ENCODE measurements at regions not wholly inside any gene's neighbourhood (a gene's known extent, or its start where the extent isn't known, plus 50 kb on each side); places are given as distances from the start of the nearest gene placed in this dataset.

DNA sequence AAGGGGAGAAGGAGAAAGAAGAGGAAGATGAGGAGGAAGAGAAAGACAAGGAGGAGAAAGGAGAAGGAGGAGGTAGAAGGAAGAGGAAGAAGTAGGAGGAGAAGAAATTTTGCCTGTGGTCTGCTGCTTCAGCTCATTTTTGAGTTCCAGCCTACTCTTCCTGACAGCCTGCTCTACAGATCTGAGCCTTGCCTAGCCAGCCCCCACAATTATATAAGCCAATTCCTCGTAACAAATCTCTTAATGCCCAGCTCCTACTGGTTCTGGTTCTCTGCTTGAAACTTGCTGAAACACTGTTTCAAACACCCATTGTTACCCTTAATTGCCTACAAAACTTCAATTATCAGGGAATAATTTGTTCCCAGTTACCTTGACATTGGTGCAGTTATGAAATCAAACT, 1014.2 kb upstream of the CELF4 start:
- no peak overlapping the region for H3K27ac ChIP-seq (ENCODE audit: low read depth in 2 of 2, low read length in 2 of 2)
- H3K4me3 ChIP-seq (ENCODE audit: low read length in 2 of 2): no peak overlapping the region
- no peaks in the 10 kb centered on the region for H3K9me3 ChIP-seq (ENCODE audit: control insufficient read depth in 2 of 2, low read length in 2 of 2)
- no peaks in the 10 kb centered on the region for H3K4me1 ChIP-seq (ENCODE audit: control insufficient read depth in 2 of 2, insufficient read depth in 2 of 2, low read length in 2 of 2)
- H3K9ac ChIP-seq (ENCODE audit: low read depth in 1 of 2, low read length in 2 of 2): no peak overlapping the region
- H3K36me3 ChIP-seq (ENCODE audit: control insufficient read depth in 2 of 2, insufficient read depth in 2 of 2, low read length in 2 of 2): no peaks in the 10 kb centered on the region
- no peaks in the 10 kb centered on the region for H3K27me3 ChIP-seq (ENCODE audit: control insufficient read depth in 2 of 2, insufficient read depth in 2 of 2, low read length in 2 of 2)

DNA sequence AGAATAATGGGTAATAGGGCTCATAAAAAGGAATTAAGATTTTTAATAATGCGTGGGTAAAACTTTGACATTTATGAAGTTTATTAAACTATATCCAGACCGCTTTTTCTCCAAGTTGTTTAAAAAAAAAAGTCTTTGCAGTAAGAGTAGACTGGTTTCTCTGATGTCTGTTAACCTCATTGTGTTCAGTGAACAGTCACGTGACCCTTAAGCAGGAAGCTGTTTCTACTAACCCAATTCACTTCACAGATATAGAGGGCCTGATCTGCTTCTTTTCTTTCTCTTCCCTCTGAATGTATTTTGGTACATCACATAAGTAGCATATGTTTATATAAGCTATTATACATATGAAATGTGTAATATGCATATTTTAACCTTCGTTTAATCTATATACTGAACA, 1011.3 kb upstream of the CELF4 start:
- Histone ChIP-seq H3K9me3 (ENCODE audit: control insufficient read depth in 2 of 2, low read length in 2 of 2) (no peaks in the 10 kb centered on the region), H3K27me3 (ENCODE audit: control insufficient read depth in 2 of 2, insufficient read depth in 2 of 2, low read length in 2 of 2) (no peaks in the 10 kb centered on the region), H3K9ac (ENCODE audit: low read depth in 1 of 2, low read length in 2 of 2) (no peak overlapping the region), H3K27ac (ENCODE audit: low read depth in 2 of 2, low read length in 2 of 2) (no peak overlapping the region), H3K36me3 (ENCODE audit: control insufficient read depth in 2 of 2, insufficient read depth in 2 of 2, low read length in 2 of 2) (no peaks in the 10 kb centered on the region), H3K4me3 (ENCODE audit: low read length in 2 of 2) (no peak overlapping the region), H3K4me1 (ENCODE audit: control insufficient read depth in 2 of 2, insufficient read depth in 2 of 2, low read length in 2 of 2) (no peaks in the 10 kb centered on the region)

DNA sequence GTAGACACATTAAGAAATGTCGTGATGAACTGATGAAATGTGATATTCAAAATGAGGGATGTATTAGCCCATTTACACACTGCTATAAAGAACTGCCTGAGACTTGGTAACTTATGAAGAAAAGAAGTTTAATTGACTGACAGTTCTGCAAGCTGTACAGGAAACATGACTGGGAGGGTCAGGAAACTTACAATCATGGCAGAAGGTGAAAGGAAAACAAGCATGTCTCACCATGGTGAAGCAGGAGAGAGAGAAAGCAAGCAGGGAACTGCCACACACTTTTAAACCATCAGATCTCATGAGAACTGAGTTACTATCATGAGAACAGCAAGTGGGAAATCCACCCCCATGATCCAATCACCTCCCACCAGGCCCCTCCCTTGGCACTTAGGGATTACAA, 1010.8 kb upstream of the CELF4 start:
- no peak overlapping the region for H3K4me3 ChIP-seq (ENCODE audit: low read length in 2 of 2)
- no peak overlapping the region for H3K27ac ChIP-seq (ENCODE audit: low read depth in 2 of 2, low read length in 2 of 2)
- H3K9ac ChIP-seq (ENCODE audit: low read depth in 1 of 2, low read length in 2 of 2): no peak overlapping the region
- no peaks in the 10 kb centered on the region for H3K27me3 ChIP-seq (ENCODE audit: control insufficient read depth in 2 of 2, insufficient read depth in 2 of 2, low read length in 2 of 2)
- H3K36me3 ChIP-seq (ENCODE audit: control insufficient read depth in 2 of 2, insufficient read depth in 2 of 2, low read length in 2 of 2): no peaks in the 10 kb centered on the region
- no peaks in the 10 kb centered on the region for H3K4me1 ChIP-seq (ENCODE audit: control insufficient read depth in 2 of 2, insufficient read depth in 2 of 2, low read length in 2 of 2)
- H3K9me3 ChIP-seq (ENCODE audit: control insufficient read depth in 2 of 2, low read length in 2 of 2): no peaks in the 10 kb centered on the region

DNA sequence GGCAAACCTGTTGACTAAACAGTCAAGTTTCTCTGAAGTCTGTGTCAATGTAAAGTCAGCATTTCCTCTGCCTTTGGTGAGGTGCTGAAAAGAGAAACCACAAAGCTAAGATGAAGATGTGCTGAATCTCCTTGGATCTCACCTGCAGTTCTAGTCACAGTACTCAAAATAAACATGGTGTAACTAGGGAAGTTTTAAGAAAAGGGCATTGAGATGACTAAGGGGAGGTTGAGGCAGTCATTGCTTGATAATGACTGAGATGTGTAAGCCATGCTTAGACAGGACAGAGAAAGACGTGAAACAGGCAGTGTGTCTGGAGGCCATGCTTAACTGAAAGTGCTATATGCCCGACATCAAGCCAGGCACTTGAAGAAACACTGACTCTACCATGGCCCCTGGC, 1010.0 kb upstream of the CELF4 start:
- H3K36me3 ChIP-seq (ENCODE audit: control insufficient read depth in 2 of 2, insufficient read depth in 2 of 2, low read length in 2 of 2): no peaks in the 10 kb centered on the region
- H3K4me1 ChIP-seq (ENCODE audit: control insufficient read depth in 2 of 2, insufficient read depth in 2 of 2, low read length in 2 of 2): no peaks in the 10 kb centered on the region
- H3K27ac ChIP-seq (ENCODE audit: low read depth in 2 of 2, low read length in 2 of 2): no peak overlapping the region
- no peak overlapping the region for H3K9ac ChIP-seq (ENCODE audit: low read depth in 1 of 2, low read length in 2 of 2)
- no peaks in the 10 kb centered on the region for H3K9me3 ChIP-seq (ENCODE audit: control insufficient read depth in 2 of 2, low read length in 2 of 2)
- no peak overlapping the region for H3K4me3 ChIP-seq (ENCODE audit: low read length in 2 of 2)
- no peaks in the 10 kb centered on the region for H3K27me3 ChIP-seq (ENCODE audit: control insufficient read depth in 2 of 2, insufficient read depth in 2 of 2, low read length in 2 of 2)

DNA sequence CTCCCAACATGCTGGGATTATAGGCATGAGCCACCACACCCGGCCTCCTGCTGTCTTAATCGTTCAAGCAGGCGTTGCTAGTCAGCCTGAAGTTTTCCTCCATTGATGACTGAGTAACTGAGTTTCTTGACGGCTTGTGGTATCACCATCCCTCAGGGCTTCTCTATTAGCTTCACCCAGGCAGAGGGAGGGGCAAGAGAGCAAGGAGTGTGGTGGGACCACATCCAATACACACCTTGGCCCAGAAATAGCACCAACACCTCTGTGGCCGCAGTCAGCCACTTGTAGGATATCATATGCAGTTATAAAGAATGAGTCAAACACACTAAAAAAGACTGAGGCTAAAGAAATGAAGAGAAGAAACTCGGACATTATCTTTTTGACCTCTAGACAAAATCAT, 1009.4 kb upstream of the CELF4 start:
- H3K36me3 ChIP-seq (ENCODE audit: control insufficient read depth in 2 of 2, insufficient read depth in 2 of 2, low read length in 2 of 2): no peaks in the 10 kb centered on the region
- no peak overlapping the region for H3K4me3 ChIP-seq (ENCODE audit: low read length in 2 of 2)
- no peaks in the 10 kb centered on the region for H3K27me3 ChIP-seq (ENCODE audit: control insufficient read depth in 2 of 2, insufficient read depth in 2 of 2, low read length in 2 of 2)
- H3K27ac ChIP-seq (ENCODE audit: low read depth in 2 of 2, low read length in 2 of 2): no peak overlapping the region
- no peak overlapping the region for H3K9ac ChIP-seq (ENCODE audit: low read depth in 1 of 2, low read length in 2 of 2)
- no peaks in the 10 kb centered on the region for H3K9me3 ChIP-seq (ENCODE audit: control insufficient read depth in 2 of 2, low read length in 2 of 2)
- no peaks in the 10 kb centered on the region for H3K4me1 ChIP-seq (ENCODE audit: control insufficient read depth in 2 of 2, insufficient read depth in 2 of 2, low read length in 2 of 2)

DNA sequence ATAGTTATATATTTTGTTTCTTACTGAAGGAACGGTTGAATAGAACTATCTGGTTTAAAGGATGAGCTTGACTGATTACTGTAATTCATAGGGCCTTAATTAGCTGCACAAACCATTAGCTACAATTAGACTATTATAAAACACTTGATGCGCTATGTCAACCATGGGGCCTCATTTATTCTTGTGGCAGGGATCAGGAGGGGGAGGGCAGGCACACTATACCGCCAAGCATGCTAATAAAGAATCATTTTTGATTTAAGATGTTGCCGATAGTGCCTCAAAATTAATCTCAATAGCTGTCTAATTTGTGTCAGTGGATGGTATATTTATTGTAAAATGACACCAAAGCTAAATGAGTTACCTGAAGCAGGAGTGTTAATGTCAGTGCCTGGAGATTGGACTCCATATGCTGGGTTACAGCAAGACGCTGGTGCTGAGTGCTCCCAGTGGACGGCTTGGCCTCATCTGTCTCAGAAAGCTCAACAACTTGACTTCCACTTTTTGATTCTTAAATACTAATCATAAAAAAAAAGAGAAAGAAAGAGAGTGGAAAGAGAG, 1007.0 kb upstream of the CELF4 start:
- no peaks in the 10 kb centered on the region for H3K9me3 ChIP-seq (ENCODE audit: control insufficient read depth in 2 of 2, low read length in 2 of 2)
- H3K4me3 ChIP-seq (ENCODE audit: low read length in 2 of 2): no peak overlapping the region
- H3K4me1 ChIP-seq (ENCODE audit: control insufficient read depth in 2 of 2, insufficient read depth in 2 of 2, low read length in 2 of 2): no peaks in the 10 kb centered on the region
- no peak overlapping the region for H3K27ac ChIP-seq (ENCODE audit: low read depth in 2 of 2, low read length in 2 of 2)
- H3K9ac ChIP-seq (ENCODE audit: low read depth in 1 of 2, low read length in 2 of 2): no peak overlapping the region
- no peaks in the 10 kb centered on the region for H3K27me3 ChIP-seq (ENCODE audit: control insufficient read depth in 2 of 2, insufficient read depth in 2 of 2, low read length in 2 of 2)
- H3K36me3 ChIP-seq (ENCODE audit: control insufficient read depth in 2 of 2, insufficient read depth in 2 of 2, low read length in 2 of 2): no peaks in the 10 kb centered on the region

DNA sequence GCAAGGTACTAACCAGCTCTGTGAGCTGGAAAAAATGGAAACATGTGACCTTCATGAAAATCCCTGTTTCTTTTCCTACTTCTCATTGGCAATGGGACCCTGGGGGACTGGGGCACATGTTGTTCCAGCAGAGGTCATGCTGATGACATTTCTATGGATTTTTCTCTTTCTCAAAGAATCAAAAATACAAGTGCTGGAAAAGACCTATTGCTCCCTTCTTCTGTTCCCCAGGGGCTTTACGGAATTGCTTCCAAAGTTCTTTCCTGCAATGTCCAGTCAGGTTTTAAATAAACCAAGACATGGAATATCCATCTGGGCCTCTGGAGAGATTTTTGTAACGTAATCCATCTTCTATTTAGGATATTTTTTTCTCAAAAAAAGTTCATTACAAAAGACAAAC, 1006.1 kb upstream of the CELF4 start:
- Histone ChIP-seq H3K27me3 (ENCODE audit: control insufficient read depth in 2 of 2, insufficient read depth in 2 of 2, low read length in 2 of 2) (no peaks in the 10 kb centered on the region), H3K36me3 (ENCODE audit: control insufficient read depth in 2 of 2, insufficient read depth in 2 of 2, low read length in 2 of 2) (no peaks in the 10 kb centered on the region), H3K9ac (ENCODE audit: low read depth in 1 of 2, low read length in 2 of 2) (no peak overlapping the region), H3K27ac (ENCODE audit: low read depth in 2 of 2, low read length in 2 of 2) (no peak overlapping the region), H3K9me3 (ENCODE audit: control insufficient read depth in 2 of 2, low read length in 2 of 2) (no peaks in the 10 kb centered on the region), H3K4me1 (ENCODE audit: control insufficient read depth in 2 of 2, insufficient read depth in 2 of 2, low read length in 2 of 2) (no peaks in the 10 kb centered on the region), H3K4me3 (ENCODE audit: low read length in 2 of 2) (no peak overlapping the region)

DNA sequence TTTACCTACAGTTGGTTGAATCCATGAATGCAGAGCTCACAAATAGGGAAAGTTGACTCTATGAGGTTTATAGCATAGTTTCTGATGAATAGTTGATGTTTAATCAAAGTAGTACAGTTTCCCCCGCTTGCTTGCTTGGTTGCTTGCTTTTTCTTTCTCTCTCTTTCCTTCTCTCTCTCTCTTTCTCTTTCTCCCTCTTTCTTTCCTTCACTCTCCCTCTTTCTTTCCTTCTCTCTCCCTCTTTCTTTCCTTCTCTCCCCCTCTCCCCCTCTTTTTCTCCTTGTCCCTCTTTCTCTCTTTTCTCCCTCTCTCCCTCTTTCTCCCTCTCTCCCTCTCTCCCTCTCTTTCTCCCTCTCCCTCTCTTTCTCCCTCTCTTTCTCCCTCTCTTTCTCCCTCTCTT, 999.9 kb upstream of the CELF4 start:
- no peak overlapping the region for H3K9ac ChIP-seq (ENCODE audit: low read depth in 1 of 2, low read length in 2 of 2)
- H3K4me3 ChIP-seq (ENCODE audit: low read length in 2 of 2): no peak overlapping the region
- no peaks in the 10 kb centered on the region for H3K9me3 ChIP-seq (ENCODE audit: control insufficient read depth in 2 of 2, low read length in 2 of 2)
- no peaks in the 10 kb centered on the region for H3K27me3 ChIP-seq (ENCODE audit: control insufficient read depth in 2 of 2, insufficient read depth in 2 of 2, low read length in 2 of 2)
- no peak overlapping the region for H3K27ac ChIP-seq (ENCODE audit: low read depth in 2 of 2, low read length in 2 of 2)
- no peaks in the 10 kb centered on the region for H3K4me1 ChIP-seq (ENCODE audit: control insufficient read depth in 2 of 2, insufficient read depth in 2 of 2, low read length in 2 of 2)
- H3K36me3 ChIP-seq (ENCODE audit: control insufficient read depth in 2 of 2, insufficient read depth in 2 of 2, low read length in 2 of 2): no peaks in the 10 kb centered on the region

DNA sequence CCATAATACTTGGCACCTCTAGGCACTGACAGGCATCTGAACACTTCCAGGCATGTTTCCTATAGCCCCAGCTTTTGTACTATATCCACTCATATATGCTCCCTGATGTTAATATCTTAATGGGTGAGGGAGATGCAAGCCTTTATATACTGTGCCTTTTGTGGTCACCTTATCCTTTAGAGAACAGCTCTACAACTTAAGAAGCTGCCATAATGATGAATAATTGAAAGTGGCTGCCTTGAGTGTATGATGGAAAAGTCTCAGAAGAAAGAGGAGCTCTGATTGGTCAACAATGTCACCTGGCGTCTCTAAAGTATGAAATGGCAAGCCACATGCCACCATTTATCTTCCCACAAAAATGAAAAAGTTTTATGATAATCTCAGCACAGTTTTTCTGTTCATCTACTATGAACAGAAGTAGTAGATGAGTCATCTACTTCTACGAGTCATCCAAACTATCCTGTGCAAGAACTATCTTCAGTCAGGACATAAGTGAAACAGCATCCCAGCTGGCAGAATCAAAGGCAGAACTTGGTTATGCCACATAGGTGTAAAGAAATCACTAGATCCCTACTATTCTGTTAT, 997.9 kb upstream of the CELF4 start:
- Histone ChIP-seq H3K27ac (ENCODE audit: low read depth in 2 of 2, low read length in 2 of 2) (no peak overlapping the region), H3K4me3 (ENCODE audit: low read length in 2 of 2) (no peak overlapping the region), H3K9me3 (ENCODE audit: control insufficient read depth in 2 of 2, low read length in 2 of 2) (no peaks in the 10 kb centered on the region), H3K4me1 (ENCODE audit: control insufficient read depth in 2 of 2, insufficient read depth in 2 of 2, low read length in 2 of 2) (no peaks in the 10 kb centered on the region), H3K9ac (ENCODE audit: low read depth in 1 of 2, low read length in 2 of 2) (no peak overlapping the region), H3K27me3 (ENCODE audit: control insufficient read depth in 2 of 2, insufficient read depth in 2 of 2, low read length in 2 of 2) (no peaks in the 10 kb centered on the region), H3K36me3 (ENCODE audit: control insufficient read depth in 2 of 2, insufficient read depth in 2 of 2, low read length in 2 of 2) (no peaks in the 10 kb centered on the region)

DNA sequence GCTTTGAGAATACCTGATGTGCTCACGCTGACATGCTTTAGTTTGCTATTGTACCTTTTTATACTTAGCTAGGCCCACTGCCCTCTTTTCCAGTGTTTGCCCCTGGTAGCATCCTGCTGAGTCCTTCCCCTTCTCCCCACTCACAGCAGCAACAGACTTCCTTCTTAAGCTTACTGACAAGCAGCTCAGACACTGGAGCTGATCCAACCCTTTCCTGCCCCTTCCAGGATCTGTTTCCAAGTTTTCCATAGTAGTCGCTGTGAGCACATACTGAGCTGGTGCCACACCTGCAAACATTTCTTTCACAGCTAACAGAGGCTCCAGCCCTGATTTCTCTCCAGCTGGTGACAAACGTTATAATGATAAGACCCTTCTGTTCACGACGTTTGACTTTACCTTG, 991.4 kb upstream of the CELF4 start:
- no peaks in the 10 kb centered on the region for H3K36me3 ChIP-seq (ENCODE audit: control insufficient read depth in 2 of 2, insufficient read depth in 2 of 2, low read length in 2 of 2)
- no peak overlapping the region for H3K4me3 ChIP-seq (ENCODE audit: low read length in 2 of 2)
- no peaks in the 10 kb centered on the region for H3K9me3 ChIP-seq (ENCODE audit: control insufficient read depth in 2 of 2, low read length in 2 of 2)
- no peaks in the 10 kb centered on the region for H3K4me1 ChIP-seq (ENCODE audit: control insufficient read depth in 2 of 2, insufficient read depth in 2 of 2, low read length in 2 of 2)
- H3K27ac ChIP-seq (ENCODE audit: low read depth in 2 of 2, low read length in 2 of 2): no peak overlapping the region
- no peaks in the 10 kb centered on the region for H3K27me3 ChIP-seq (ENCODE audit: control insufficient read depth in 2 of 2, insufficient read depth in 2 of 2, low read length in 2 of 2)
- no peak overlapping the region for H3K9ac ChIP-seq (ENCODE audit: low read depth in 1 of 2, low read length in 2 of 2)
